Gastroesophageal sphincter (tissue), 4 donors: ENCODE measurements at regions not wholly inside any gene's neighbourhood (a gene's known extent, or its start where the extent isn't known, plus 50 kb on each side); places are given as distances from the start of the nearest gene placed in this dataset.

Experiments
- ATAC-seq: fragments of 150-250 bp; one replicate; pipeline ENCODE4 v1.9.1; 2016; ENCODE audit warnings: mild to moderate bottlenecking, moderate library complexity
- H3K27ac ChIP-seq, 4 donors: fragments of 200-600 bp; sonication (generic) in 3 of 4; 1 replicate in 3 of 4; 2 replicates in 1 of 4; pipeline ENCODE4 v1.5.1; 2016 to 2019
- H3K27me3 ChIP-seq: fragments of 200-600 bp; sonication (generic); one replicate; pipeline ENCODE4 v1.5.1; 2019
- H3K36me3 ChIP-seq, 2 donors: fragments of 200-600 bp; sonication (generic); one replicate each; pipeline ENCODE4 v1.5.1; 2019; ENCODE audit warnings: control low read depth in 1 of 2
- H3K4me1 ChIP-seq, 3 donors: fragments of 200-600 bp; sonication (generic); 1 replicate in 2 of 3; 2 replicates in 1 of 3; pipeline ENCODE4 v1.5.1; 2016 to 2019; ENCODE audit warnings: control low read depth in 2 of 3
- H3K4me3 ChIP-seq, 2 donors: fragments of 200-600 bp; sonication (generic); one replicate each; pipeline ENCODE4 v1.5.1; 2019; ENCODE audit warnings: mild to moderate bottlenecking in 1 of 2, moderate library complexity in 1 of 2
- H3K9me3 ChIP-seq, 3 donors: fragments of 200-600 bp; sonication (generic); one replicate each; pipeline ENCODE4 v1.5.1; 2017 to 2019; ENCODE audit warnings: control low read depth in 2 of 3
- CTCF ChIP-seq, 4 experiments: fragments of 200-600 bp in 2 of 4; fragments of 450-650 bp in 2 of 4; sonication (generic) in 1 of 4; IDR thresholded peaks; one replicate each; pipeline ENCODE4 v1.5.1; 2017 to 2019; ENCODE audit warnings: antibody characterized with exemption in 4 of 4, mild to moderate bottlenecking in 2 of 4, moderate library complexity in 2 of 4
- EP300 ChIP-seq: sonication (generic); formaldehyde crosslinking; IDR thresholded peaks from one replicate; pipeline ENCODE4 v1.6.1; 2017; ENCODE audit warnings: antibody characterized with exemption, mild to moderate bottlenecking
- POLR2A ChIP-seq, 2 donors: fragments of 450-650 bp; IDR thresholded peaks; one replicate each; pipeline ENCODE4 v1.6.1; 2017; ENCODE audit warnings: antibody characterized with exemption in 2 of 2, mild to moderate bottlenecking in 2 of 2, moderate library complexity in 1 of 2
- POLR2AphosphoS5 ChIP-seq: sonication (generic); formaldehyde crosslinking; IDR thresholded peaks from one replicate; pipeline ENCODE4 v1.6.1; 2017; ENCODE audit warnings: antibody characterized with exemption
- WGBS, 2 donors: methylation state at CpG; one replicate each; pipeline ENCODE4 v1.1.5; 2018; ENCODE audit warnings: low coverage in 1 of 2; 5-methylcytosine and 5-hydroxymethylcytosine counted together

DNA sequence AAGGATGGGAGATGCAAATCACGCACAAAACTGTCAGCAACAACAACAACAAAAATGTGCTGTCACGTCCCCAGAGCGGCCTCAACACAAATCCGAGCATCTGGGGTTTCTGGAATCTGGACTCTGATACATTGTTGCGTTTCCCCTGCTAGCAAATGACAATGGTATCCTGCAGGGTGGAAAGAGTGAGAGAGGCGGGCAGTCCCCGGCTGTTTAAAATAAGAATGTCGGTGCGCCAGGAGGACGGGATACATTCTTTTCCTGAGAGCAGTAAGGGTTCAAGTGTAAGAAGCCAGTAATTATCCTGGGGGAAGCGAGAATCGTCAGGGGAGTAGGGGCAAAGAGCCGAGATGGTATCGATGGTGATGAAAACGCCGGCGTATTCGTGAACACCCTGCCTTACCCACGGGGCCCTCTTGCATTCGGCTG lies 310.2 kb downstream of the ASMT start:
- Histone ChIP-seq H3K36me3 (no peaks in the 10 kb centered on the region), H3K4me1 (no peaks in the 10 kb centered on the region), H3K27me3 (peaks cover 7% of the 10 kb centered on the region), H3K4me3 (no peak overlapping the region), H3K27ac (no peak overlapping the region), H3K9me3 (no peaks in the 10 kb centered on the region)
- no peak for ATAC-seq
- TF ChIP-seq POLR2A (IDR thresholded peaks at IDR 0.05) = no peak
- no peak for TF ChIP-seq POLR2AphosphoS5
- no peak for TF ChIP-seq EP300
- TF ChIP-seq CTCF (IDR thresholded peaks at IDR 0.05) = no peak
- WGBS, 2 donors = 0 to 3% methylated on average over 18 to 19 of the region's 20 CpGs

DNA sequence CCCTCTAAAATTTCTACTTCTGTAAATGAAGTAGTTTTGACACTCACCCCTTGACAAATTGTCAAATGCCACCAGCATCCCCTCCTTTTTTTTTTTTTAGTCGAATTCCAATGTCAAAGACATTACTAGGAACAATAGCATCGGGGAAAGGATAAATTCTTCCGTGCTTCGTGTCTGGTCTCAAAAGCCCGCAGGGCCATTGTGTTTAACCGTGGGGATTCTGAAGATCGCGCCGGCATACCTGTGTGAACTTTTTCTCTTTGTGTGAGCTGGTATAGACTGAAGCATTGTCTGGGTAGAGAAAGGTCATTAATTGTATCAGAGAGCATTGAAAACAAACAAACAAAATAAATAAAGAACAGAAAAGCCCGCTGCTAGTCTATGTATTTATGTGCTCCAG lies 313.9 kb downstream of the ASMT start:
- ATAC-seq = no peak
- Histone ChIP-seq H3K4me3 (no peak overlapping the region), H3K36me3 (no peaks in the 10 kb centered on the region), H3K4me1 (no peaks in the 10 kb centered on the region), H3K27ac (no peak overlapping the region), H3K9me3 (no peaks in the 10 kb centered on the region), H3K27me3 (peaks cover 7% of the 10 kb centered on the region)
- TF ChIP-seq POLR2A (IDR thresholded peaks at IDR 0.05) (no peak), POLR2AphosphoS5 (no peak), EP300 (no peak), CTCF (IDR thresholded peaks at IDR 0.05) (no peak)
- WGBS, 2 donors = 76 to 81% methylated on average over 10 of the region's 10 CpGs

DNA sequence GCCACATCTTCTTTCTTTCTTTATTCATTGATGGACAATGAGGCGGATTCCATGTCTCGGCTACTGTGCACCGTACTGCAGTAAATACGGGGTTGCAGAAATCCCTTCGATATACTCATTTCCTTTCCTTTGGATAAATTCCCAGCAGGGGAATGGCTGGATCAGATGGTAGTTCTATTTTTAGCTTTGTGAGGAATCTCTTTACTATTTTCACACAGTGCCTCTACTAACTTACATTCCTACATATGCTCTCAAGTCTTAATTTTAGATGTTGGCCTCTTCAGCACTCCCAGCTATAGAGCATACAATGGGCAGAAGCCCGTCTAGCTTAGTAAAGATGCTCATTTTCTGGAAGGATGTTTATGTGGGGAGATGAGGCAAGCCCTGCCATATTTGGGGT lies 317.4 kb downstream of the ASMT start:
- Histone ChIP-seq H3K9me3 (no peaks in the 10 kb centered on the region), H3K4me1 (no peaks in the 10 kb centered on the region), H3K4me3 (no peak overlapping the region), H3K27ac (no peak overlapping the region), H3K36me3 (no peaks in the 10 kb centered on the region), H3K27me3 (no peaks in the 10 kb centered on the region)
- TF ChIP-seq POLR2AphosphoS5 (no peak), EP300 (no peak), POLR2A (IDR thresholded peaks at IDR 0.05) (no peak), CTCF (IDR thresholded peaks at IDR 0.05) (no peak)
- 24 to 54% methylated on average over 6 of the region's 6 CpGs for WGBS, 2 donors
- no peak for ATAC-seq

DNA sequence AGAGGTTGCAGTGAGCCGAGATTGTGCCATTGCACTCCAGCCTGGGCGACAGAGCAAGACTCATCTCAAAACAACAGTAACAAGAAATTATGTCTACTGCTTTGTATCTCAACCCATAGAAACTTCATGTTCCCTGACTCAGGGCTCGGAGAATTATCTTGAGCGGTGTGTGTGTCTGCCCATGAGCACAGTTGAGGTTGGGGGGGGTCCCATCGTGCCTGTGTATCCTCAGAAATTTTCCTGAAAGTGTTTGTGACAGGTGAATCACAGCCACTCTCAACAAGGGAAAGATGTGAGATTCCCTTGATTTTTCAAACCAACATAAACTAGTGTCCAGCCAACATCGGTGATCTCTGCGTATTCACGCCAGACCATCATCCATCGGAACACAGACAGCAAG lies 319.1 kb downstream of the ASMT start:
- H3K27ac ChIP-seq = no peak overlapping the region
- no peak overlapping the region for H3K4me3 ChIP-seq
- H3K27me3 ChIP-seq = no peaks in the 10 kb centered on the region
- TF ChIP-seq POLR2AphosphoS5 (no peak), POLR2A (IDR thresholded peaks at IDR 0.05) (no peak), EP300 (no peak), CTCF (IDR thresholded peaks at IDR 0.05) (no peak)
- no peak for ATAC-seq
- H3K36me3 ChIP-seq = no peaks in the 10 kb centered on the region
- no peaks in the 10 kb centered on the region for H3K4me1 ChIP-seq
- no peaks in the 10 kb centered on the region for H3K9me3 ChIP-seq
- WGBS, 2 donors = 77 to 81% methylated on average over 5 to 9 of the region's 9 CpGs

GRCh38 chrX:1935805-1936204 lies 320.9 kb downstream of the ASMT start:
- ATAC-seq = no peak
- no peaks in the 10 kb centered on the region for H3K4me1 ChIP-seq
- no peaks in the 10 kb centered on the region for H3K36me3 ChIP-seq
- H3K4me3 ChIP-seq = no peak overlapping the region
- TF ChIP-seq POLR2A (IDR thresholded peaks at IDR 0.05) = no peak
- TF ChIP-seq EP300 = no peak
- no peak for TF ChIP-seq CTCF (IDR thresholded peaks at IDR 0.05)
- TF ChIP-seq POLR2AphosphoS5 = no peak
- no peaks in the 10 kb centered on the region for H3K9me3 ChIP-seq
- no peaks in the 10 kb centered on the region for H3K27me3 ChIP-seq
- H3K27ac ChIP-seq = no peak overlapping the region
- 67 to 69% methylated on average over 4 of the region's 4 CpGs for WGBS, 2 donors
